H9 (cell line): ENCODE measurements at regions not wholly inside any gene's neighbourhood (a gene's known extent, or its start where the extent isn't known, plus 50 kb on each side); places are given as distances from the start of the nearest gene placed in this dataset.

Experiments
- DNase-seq: peaks from one replicate; pipeline ENCODE4 v3.0.0-alpha.2; 2017
- H2AFZ ChIP-seq: one replicate; pipeline ENCODE4 v1.6.1; 2013; ENCODE audit warnings: mild to moderate bottlenecking, low read length, control low read depth, moderate library complexity
- H2AK5ac ChIP-seq: 2 replicates; pipeline ENCODE4 v1.6.1; 2013; ENCODE audit warnings: low read length, control low read depth, mixed read lengths; ENCODE audit not compliant: insufficient read length
- H2BK120ac ChIP-seq: one replicate; pipeline ENCODE4 v1.6.1; 2013; ENCODE audit warnings: low read depth, mild to moderate bottlenecking, low read length, control low read depth, inconsistent platforms; ENCODE audit not compliant: poor library complexity, severe bottlenecking
- H2BK12ac ChIP-seq: 2 replicates; pipeline ENCODE4 v1.6.1; 2013; ENCODE audit warnings: low read length, control low read depth, mixed read lengths, low read depth; ENCODE audit not compliant: insufficient read length
- H2BK15ac ChIP-seq: 2 replicates; pipeline ENCODE4 v1.6.1; 2013; ENCODE audit warnings: low read depth, low read length, control low read depth
- H2BK20ac ChIP-seq: one replicate; pipeline ENCODE4 v1.6.1; 2013; ENCODE audit warnings: low read depth, mild to moderate bottlenecking, low read length, control low read depth, inconsistent platforms; ENCODE audit not compliant: poor library complexity, severe bottlenecking
- H2BK5ac ChIP-seq: 2 replicates; pipeline ENCODE4 v1.6.1; 2013; ENCODE audit warnings: low read length, control low read depth, mixed read lengths; ENCODE audit not compliant: insufficient read length
- H3K14ac ChIP-seq: 2 replicates; pipeline ENCODE4 v1.6.1; 2013; ENCODE audit warnings: low read length, control low read depth; ENCODE audit not compliant: insufficient read depth
- H3K18ac ChIP-seq: 2 replicates; pipeline ENCODE4 v1.6.1; 2013; ENCODE audit warnings: low read depth, mild to moderate bottlenecking, mixed read lengths, low read length, control low read depth; ENCODE audit not compliant: insufficient read length
- H3K23ac ChIP-seq: 2 replicates; pipeline ENCODE4 v1.6.1; 2013; ENCODE audit warnings: low read length, control low read depth, mixed read lengths, low read depth; ENCODE audit not compliant: insufficient read length
- H3K23me2 ChIP-seq: 2 replicates; pipeline ENCODE4 v1.6.1; 2013; ENCODE audit warnings: low read depth, mild to moderate bottlenecking, mixed read lengths, low read length, control low read depth; ENCODE audit not compliant: insufficient read length, poor library complexity, severe bottlenecking
- H3K27ac ChIP-seq: 2 replicates; pipeline ENCODE4 v1.5.1; 2013; ENCODE audit warnings: low read length, control low read depth, mixed read lengths, low read depth; ENCODE audit not compliant: insufficient read length
- H3K27me3 ChIP-seq: 2 replicates; pipeline ENCODE4 v1.6.1; 2013; ENCODE audit warnings: low read length, control low read depth, inconsistent platforms; ENCODE audit not compliant: insufficient read depth
- H3K4ac ChIP-seq: 2 replicates; pipeline ENCODE4 v1.6.1; 2013; ENCODE audit warnings: low read depth, mild to moderate bottlenecking, control low read depth, inconsistent platforms, low read length, moderate library complexity
- H3K4me1 ChIP-seq: 2 replicates; pipeline ENCODE4 v1.6.1; 2013; ENCODE audit warnings: low read length, control low read depth, inconsistent platforms; ENCODE audit not compliant: insufficient read depth
- H3K4me2 ChIP-seq: 2 replicates; pipeline ENCODE4 v1.6.1; 2013; ENCODE audit warnings: low read length, control low read depth, mixed read lengths; ENCODE audit not compliant: insufficient read length, insufficient read depth
- H3K56ac ChIP-seq: 2 replicates; pipeline ENCODE4 v1.6.1; 2013; ENCODE audit warnings: low read depth, mild to moderate bottlenecking, mixed read lengths, low read length, control low read depth; ENCODE audit not compliant: insufficient read length
- H3K79me1 ChIP-seq: 2 replicates; pipeline ENCODE4 v1.6.1; 2013; ENCODE audit warnings: low read depth, mild to moderate bottlenecking, moderate library complexity, low read length, control low read depth, inconsistent platforms; ENCODE audit not compliant: insufficient read depth, poor library complexity, severe bottlenecking
- H3K79me2 ChIP-seq: 2 replicates; pipeline ENCODE4 v1.6.1; 2013; ENCODE audit warnings: low read length, control low read depth, inconsistent platforms; ENCODE audit not compliant: insufficient read depth
- H3K9ac ChIP-seq: 2 replicates; pipeline ENCODE4 v1.6.1; 2013; ENCODE audit warnings: low read length, control low read depth, mixed read lengths; ENCODE audit not compliant: insufficient read length; ENCODE audit errors: extremely low read depth
- H3K9me3 ChIP-seq: one replicate; pipeline ENCODE4 v1.6.1; 2013; ENCODE audit warnings: low read depth, low read length, inconsistent platforms; ENCODE audit not compliant: control insufficient read depth
- H3T11ph ChIP-seq: one replicate; pipeline ENCODE4 v1.6.1; 2013; ENCODE audit warnings: mild to moderate bottlenecking, low read length, control low read depth, inconsistent platforms
- H4K20me1 ChIP-seq: one replicate; pipeline ENCODE4 v1.6.1; 2013; ENCODE audit not compliant: control insufficient read depth, insufficient read length, insufficient read depth
- H4K5ac ChIP-seq: 2 replicates; pipeline ENCODE4 v1.6.1; 2013; ENCODE audit warnings: low read depth, mild to moderate bottlenecking, mixed read lengths, low read length, control low read depth; ENCODE audit not compliant: insufficient read length
- H4K8ac ChIP-seq: replicated peaks from 2 replicates; pipeline ENCODE4 v1.6.1; 2013; ENCODE audit warnings: low read length, control low read depth, mixed read lengths, low read depth; ENCODE audit not compliant: insufficient read length
- H4K91ac ChIP-seq: 2 replicates; pipeline ENCODE4 v1.6.1; 2013; ENCODE audit warnings: low read depth, mild to moderate bottlenecking, moderate library complexity, mixed read lengths, low read length, control low read depth; ENCODE audit not compliant: insufficient read length
- H3K27ac Mint-ChIP-seq, 3 experiments: 2 replicates in 2 of 3; 3 replicates in 1 of 3; pipeline ENCODE4 v1.8.0; 2020 to 2021; ENCODE audit warnings: mixed read lengths in 3 of 3, mild to moderate bottlenecking in 1 of 3, moderate library complexity in 1 of 3
- H3K27me3 Mint-ChIP-seq: 2 replicates; pipeline ENCODE4 v1.8.0; 2021; ENCODE audit warnings: low read depth, mild to moderate bottlenecking, moderate library complexity, mixed read lengths
- H3K36me3 Mint-ChIP-seq, 3 experiments: 2 replicates in 2 of 3; 3 replicates in 1 of 3; pipeline ENCODE4 v1.8.0; 2020 to 2021; ENCODE audit warnings: low read depth in 3 of 3, mixed read lengths in 3 of 3; ENCODE audit not compliant: insufficient read depth in 1 of 3
- H3K4me1 Mint-ChIP-seq, 2 experiments: 2 replicates each; pipeline ENCODE4 v1.8.0; 2020; ENCODE audit warnings: mixed read lengths in 2 of 2
- H3K4me3 Mint-ChIP-seq, 2 experiments: 2 replicates in 1 of 2; 3 replicates in 1 of 2; pipeline ENCODE4 v1.8.0; 2020 to 2021; ENCODE audit warnings: mild to moderate bottlenecking in 2 of 2, mixed read lengths in 2 of 2, moderate library complexity in 1 of 2
- H3K9me3 Mint-ChIP-seq, 2 experiments: 2 replicates in 1 of 2; 3 replicates in 1 of 2; pipeline ENCODE4 v1.8.0; 2020; ENCODE audit warnings: mild to moderate bottlenecking in 2 of 2, mixed read lengths in 2 of 2, moderate library complexity in 1 of 2
- WGBS: extraction: QIAGEN DNeasy Blood & Tissue Kit; methylation state at CpG from one replicate; pipeline ENCODE4 v1.1.7; 2013; ENCODE audit warnings: missing lambda C conversion rate, low lambda C conversion rate, mixed read lengths; ENCODE audit not compliant: insufficient read length; ENCODE audit errors: extremely low coverage; 5-methylcytosine and 5-hydroxymethylcytosine counted together
- TF ChIP-seq, protein P1 (sequence below): fragments of 200-600 bp; sonication (generic); conservative IDR thresholded peaks from 3 replicates; pipeline ENCODE4 v1.8.0; 2021; ENCODE audit warnings: antibody characterized with exemption, mild to moderate bottlenecking

DNA sequence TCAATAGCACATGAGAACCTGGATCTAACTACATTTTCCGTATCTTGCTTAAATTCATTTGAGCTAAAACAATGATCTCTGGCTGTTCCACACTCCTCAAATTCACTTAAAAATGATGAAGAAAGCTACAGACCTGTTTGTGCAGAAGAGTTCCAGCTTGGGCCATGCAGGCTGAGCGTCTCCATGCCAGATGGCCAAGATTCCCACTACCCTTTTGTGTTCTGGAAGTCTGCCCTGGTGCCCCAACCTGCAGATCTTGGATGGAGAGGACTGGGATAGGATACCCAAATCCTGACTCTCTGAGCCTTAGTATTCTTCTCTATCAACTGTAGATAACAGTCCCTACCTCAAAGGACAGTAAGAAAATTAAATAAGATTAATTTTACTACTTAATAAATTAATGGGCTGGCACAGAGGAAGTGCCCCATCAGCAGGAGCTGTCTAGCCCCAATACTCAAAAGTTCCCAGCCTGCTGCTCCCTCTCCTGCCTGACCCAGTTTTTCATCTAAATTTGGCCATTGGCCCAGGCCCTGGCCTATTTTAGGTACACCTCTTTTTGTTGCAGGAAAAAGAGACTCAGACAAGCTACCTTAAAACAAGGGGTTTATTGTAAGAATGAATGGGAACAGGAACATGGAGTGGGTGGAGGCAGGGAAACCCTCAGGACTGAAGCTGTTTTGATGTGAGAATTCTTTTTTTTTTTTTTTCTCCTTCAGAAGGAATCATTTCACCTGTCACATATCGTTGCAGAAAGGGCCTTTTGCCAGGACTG is 81.4 kb upstream of the GRK3 start:
- Histone ChIP-seq H3T11ph (no peak overlapping the region), H2BK12ac (no peak overlapping the region), H3K9ac (no peak overlapping the region), H3K4me1 (no peaks in the 10 kb centered on the region), H3K4ac (no peak overlapping the region), H4K91ac (no peak overlapping the region), H3K14ac (no peak overlapping the region), H2AK5ac (no peak overlapping the region), H3K79me1 (no peaks in the 10 kb centered on the region), H3K27ac (no peak overlapping the region), H2AFZ (no peak overlapping the region), H2BK15ac (no peak overlapping the region), H3K27me3 (no peaks in the 10 kb centered on the region), H2BK120ac (no peak overlapping the region), H3K18ac (no peak overlapping the region), H4K8ac (no peak overlapping the region), H3K56ac (no peak overlapping the region), H3K79me2 (no peaks in the 10 kb centered on the region), H4K5ac (no peak overlapping the region), H3K23me2 (no peaks in the 10 kb centered on the region), H4K20me1 (no peaks in the 10 kb centered on the region), H3K23ac (no peak overlapping the region), H3K4me2 (no peak overlapping the region), H2BK20ac (no peak overlapping the region), H2BK5ac (no peak overlapping the region), H3K9me3 (no peaks in the 10 kb centered on the region)
- no peak for DNase-seq
- TF ChIP-seq, protein P1, sequence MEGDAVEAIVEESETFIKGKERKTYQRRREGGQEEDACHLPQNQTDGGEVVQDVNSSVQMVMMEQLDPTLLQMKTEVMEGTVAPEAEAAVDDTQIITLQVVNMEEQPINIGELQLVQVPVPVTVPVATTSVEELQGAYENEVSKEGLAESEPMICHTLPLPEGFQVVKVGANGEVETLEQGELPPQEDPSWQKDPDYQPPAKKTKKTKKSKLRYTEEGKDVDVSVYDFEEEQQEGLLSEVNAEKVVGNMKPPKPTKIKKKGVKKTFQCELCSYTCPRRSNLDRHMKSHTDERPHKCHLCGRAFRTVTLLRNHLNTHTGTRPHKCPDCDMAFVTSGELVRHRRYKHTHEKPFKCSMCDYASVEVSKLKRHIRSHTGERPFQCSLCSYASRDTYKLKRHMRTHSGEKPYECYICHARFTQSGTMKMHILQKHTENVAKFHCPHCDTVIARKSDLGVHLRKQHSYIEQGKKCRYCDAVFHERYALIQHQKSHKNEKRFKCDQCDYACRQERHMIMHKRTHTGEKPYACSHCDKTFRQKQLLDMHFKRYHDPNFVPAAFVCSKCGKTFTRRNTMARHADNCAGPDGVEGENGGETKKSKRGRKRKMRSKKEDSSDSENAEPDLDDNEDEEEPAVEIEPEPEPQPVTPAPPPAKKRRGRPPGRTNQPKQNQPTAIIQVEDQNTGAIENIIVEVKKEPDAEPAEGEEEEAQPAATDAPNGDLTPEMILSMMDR, result no peak
- H3K4me3 Mint-ChIP-seq, result no peak overlapping the region
- no peak overlapping the region for H3K27ac Mint-ChIP-seq
- peaks cover 0 to 3% of the 10 kb centered on the region in 2 experiments; a peak in 2 of 5 replicates for H3K9me3 Mint-ChIP-seq
- H3K36me3 Mint-ChIP-seq, result peaks cover 27 to 49% (median 49%) of the 10 kb centered on the region in 3 experiments
- no CpG with 5 or more reads among the region's 3 CpGs for WGBS
- peaks cover 0 to under 1% of the 10 kb centered on the region in 2 experiments; a peak in 1 of 4 replicates for H3K4me1 Mint-ChIP-seq
- H3K27me3 Mint-ChIP-seq, result no peaks in the 10 kb centered on the region
